HEK293 (cell line): ENCODE measurements at regions not wholly inside any gene's neighbourhood (a gene's known extent, or its start where the extent isn't known, plus 50 kb on each side); places are given as distances from the start of the nearest gene placed in this dataset.

ENCODE experiments used
- CTCF ChIP-seq: fragments of 450-650 bp; formaldehyde crosslinking; IDR thresholded peaks from 2 replicates; pipeline ENCODE4 v1.5.1; 2016; ENCODE audit warnings: missing biosample characterization, missing genetic modification characterization
- OSR2 ChIP-seq: fragments of 450-650 bp; formaldehyde crosslinking; IDR thresholded peaks from 2 replicates; pipeline ENCODE4 v1.5.1; 2016; ENCODE audit warnings: missing biosample characterization, missing genetic modification characterization

GRCh38 chr5:172573120-172573882 lies 67.8 kb upstream of the NEURL1B start:
- TF ChIP-seq OSR2 (tag by site-specific recombination) (no peak), CTCF (tag by site-specific recombination) (no peak)
